Skin of body (tissue), 1 donor: ENCODE measurements at regions not wholly inside any gene's neighbourhood (a gene's known extent, or its start where the extent isn't known, plus 50 kb on each side); places are given as distances from the start of the nearest gene placed in this dataset.

Experiments
- DNase-seq: peaks from one replicate; lab custom pipeline; 2025; lab: John Stamatoyannopoulos, UW

DNA sequence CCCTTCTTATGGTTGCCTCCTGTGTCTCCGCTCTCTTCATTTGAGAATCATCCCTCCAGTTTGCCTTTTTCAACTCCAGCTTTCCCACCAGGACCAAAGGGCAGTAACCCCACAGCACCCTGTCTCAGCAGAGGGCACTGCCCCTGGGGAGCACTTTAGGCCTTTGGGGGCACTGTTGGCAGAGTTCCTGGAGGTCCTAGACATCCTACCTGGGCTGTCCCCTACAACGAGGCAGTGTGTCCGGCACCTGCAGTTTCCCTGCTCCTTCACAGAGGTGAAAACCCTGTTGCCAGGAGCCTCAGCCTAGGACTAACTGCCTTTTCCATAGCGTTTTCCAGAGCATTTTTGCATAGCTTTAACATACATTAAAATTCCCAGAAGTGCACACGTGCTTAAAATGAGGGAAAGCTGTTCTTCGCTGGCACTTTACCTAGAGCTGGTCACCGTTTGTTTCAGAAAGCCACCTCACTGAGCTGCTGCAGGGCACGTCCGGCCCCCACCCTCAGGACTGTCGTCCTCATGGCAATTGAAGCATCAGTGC is 234.9 kb downstream of the TEX29 start:
- DNase-seq: no peak

- no peak for DNase-seq
These were observed 235.5 kb downstream of the TEX29 start for GRCh38 chr13:111555903-111556302.

GRCh38 chr13:111556496-111556895 is 236.1 kb downstream of the TEX29 start:
- DNase-seq: no peak

GRCh38 chr13:111557921-111558699 is 237.7 kb downstream of the TEX29 start:
- DNase-seq: no peak

DNA sequence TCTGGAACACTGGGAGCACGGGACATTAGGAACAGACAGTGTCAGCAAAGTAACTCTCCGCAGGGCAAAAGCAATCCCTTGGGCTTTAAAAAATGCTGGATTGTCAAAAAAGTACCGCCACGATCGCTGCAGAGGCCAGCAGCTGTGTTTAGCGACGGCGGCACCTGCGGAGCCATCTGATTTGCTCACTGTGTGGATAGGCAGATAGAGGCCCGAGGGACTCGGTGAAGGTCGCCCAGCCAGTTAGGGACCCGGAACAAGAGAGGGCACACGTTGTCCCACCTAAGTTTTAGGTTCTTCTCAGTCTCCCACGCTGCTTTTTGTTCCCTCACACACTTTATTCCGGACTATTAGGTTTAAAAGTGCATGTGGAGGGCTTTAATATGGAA is 238.3 kb downstream of the TEX29 start:
- no peak for DNase-seq

DNA sequence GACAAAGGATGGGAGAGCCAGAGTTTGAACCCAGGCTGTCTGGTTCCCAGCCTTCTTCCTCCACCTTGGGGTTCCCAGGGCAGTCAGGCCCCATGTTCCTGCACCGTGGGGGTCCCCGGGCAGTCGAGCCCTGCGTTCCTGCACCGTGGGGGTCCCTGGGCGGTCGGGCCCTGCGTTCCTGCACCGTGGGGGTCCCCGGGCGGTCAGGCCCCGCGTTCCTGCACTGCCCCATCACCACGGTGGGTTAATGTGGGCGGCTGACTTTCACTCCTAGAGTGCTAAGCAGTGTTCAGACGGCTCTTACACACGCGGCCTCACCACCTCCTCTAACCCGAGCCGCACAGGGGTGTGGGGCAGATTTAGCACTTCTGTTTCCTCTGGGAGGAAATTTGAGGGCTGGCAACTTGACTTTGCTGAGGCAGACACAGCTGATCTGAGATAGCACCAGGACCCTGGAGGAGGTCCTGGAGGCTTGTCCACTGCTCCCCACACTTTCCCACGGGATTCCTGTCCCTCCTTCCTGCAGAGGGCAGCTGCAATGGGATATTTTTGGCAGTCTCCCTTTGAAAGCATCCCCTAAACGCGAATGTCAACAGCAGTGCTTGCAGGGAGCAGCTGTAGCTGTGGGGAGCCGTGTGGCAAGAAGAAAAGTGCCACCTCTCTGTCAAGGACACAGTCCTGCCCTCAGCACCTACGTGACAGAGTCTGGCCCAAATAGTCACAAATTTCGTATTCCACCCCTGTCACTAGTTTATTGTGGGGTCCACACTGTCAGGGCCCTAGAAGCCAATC is 239.4 kb downstream of the TEX29 start:
- no peak for DNase-seq

DNA sequence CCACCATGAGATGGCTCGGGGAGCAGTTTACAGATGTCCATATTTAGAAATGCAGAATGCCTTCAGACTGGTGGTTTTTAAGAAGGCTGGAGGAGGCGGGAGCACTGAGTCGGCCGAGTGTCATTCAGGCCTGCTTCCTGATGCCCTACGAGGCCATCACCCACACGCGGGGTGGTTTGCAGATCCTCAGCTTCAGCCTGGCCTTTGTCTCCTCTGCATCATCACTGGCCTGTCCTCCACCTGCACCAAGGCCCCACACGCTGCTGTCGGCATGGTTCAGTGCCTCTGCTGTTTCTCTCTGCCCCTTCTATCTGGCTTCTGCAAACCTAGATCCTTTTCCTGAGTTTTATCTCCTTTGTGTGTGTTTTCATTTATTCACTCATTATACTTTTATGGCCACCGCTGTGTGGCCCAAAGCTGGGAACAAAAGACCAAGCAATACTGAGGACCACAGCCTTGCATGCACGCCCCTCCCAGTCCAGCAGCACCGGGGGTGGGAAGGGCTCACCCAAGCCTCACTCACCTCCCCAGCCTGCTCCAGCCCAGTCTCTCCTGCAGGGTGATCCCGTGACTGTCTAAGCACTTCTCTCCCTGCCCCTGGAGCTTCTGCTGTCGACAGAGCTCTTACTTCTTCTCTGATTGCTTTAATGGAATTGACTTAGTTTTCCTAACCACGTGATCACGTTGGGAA is 240.8 kb downstream of the TEX29 start:
- DNase-seq: no peak

DNA sequence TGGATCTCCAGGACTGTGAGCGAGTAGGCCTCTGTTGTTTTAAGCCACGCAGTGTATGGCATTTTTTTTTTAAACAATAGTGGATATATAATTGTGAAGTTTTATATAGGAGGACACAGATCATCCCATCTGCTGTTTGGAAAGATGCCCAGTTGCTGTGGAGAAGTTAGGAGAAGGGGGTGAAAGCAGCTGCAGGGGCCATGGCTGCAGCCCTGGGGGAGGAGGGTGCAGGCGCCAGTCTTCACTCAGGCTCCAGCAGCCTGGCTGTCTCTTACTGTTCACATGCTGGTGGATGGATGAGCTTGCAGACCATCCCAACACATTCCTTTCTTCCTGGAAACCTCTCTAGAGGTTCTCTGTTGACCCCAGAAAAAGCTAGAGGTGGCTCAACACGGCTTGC is 242.3 kb downstream of the TEX29 start:
- peak; percentile 31 for DNase-seq

GRCh38 chr13:111564606-111565005 is 244.2 kb downstream of the TEX29 start:
- no peak for DNase-seq

DNA sequence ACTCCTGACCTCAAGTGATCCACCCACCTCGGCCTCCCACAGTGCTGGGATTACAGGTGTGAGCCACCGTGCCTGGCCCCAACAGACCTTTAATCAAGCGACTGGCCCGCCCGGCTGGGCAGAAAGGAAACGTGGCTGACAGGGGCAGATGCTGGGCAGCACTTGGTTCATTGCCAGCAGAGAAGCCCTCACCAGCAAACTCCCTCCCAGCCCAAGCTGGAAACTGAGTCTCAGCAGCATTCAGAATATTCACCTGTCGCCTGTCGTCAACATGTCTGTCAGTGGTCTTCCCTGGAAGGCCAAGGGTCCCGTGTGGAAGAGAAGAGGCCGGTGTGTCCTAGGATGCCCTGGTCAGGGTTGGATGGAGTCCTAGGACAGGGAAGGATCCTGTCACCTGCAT is 245.0 kb downstream of the TEX29 start:
- DNase-seq: no peak

DNA sequence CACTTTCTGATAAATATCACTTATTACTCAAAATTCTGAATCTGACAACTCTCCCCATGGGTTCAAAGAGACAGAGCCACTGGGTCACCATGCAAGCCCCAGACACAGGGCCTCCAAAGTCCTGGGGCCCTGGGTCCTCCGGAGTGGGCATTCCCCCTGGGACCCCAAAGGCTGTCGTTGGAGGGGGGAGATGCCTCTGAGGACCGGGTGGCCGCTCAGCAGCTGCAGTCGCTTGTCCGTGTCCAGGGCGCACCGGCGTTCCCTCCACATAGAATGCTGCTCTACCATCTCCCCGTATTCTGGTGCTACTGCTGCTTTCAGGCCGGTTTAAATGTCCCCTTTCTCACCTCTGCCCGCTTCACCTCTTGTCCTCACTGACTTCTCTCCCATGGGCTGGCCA is 246.1 kb downstream of the TEX29 start:
- DNase-seq: no peak

GRCh38 chr13:111567637-111568036 is 247.2 kb downstream of the TEX29 start:
- DNase-seq: no peak

- DNase-seq: no peak
These were observed 247.8 kb downstream of the TEX29 start for GRCh38 chr13:111568290-111568689.

- DNase-seq: no peak
These were observed 250.5 kb downstream of the TEX29 start for GRCh38 chr13:111570911-111571310.

DNA sequence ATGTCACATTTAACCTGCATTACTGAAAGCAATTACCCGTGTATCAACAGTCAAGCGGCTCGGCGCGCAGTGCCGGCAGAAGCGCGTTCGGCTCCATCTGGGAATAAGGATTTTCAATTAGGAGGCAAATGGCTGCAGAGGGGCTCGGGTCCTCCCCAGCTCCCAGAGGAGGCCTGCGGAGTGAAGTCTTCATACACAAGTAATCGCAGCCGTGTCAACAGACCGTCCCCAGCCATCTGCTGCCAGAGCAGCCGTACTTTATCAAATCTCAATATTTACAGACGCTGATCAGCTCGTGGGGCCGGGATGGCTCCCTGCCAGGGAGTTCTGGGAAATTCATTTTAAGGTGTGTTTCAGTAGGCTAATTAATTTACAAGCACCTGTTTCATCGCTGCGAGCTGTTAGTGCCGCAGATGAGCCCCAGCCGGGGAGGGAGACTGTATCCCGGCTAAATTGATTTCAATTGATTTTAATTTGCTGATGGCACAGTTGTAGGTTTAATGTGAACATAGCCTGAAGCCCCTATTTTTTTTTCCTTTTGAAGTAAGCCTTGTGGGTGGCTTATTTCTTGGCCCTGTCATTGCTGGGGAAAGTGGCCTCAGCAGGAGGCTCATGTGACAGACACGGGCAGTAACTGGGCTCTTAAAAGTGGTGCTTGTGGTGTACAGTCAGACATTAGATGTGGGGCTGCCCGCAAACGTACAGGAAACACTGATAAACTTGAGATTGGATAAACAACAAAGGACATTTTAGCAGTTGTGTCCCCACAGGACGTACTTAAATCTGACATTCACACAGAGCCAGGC is 252.7 kb downstream of the TEX29 start:
- DNase-seq: no peak

- no peak for DNase-seq
These were observed 253.4 kb downstream of the TEX29 start for GRCh38 chr13:111573801-111574200.

- DNase-seq: no peak
These were observed 254.8 kb downstream of the TEX29 start for GRCh38 chr13:111575276-111575675.

GRCh38 chr13:111575719-111576118 is 255.3 kb downstream of the TEX29 start:
- DNase-seq: no peak

- no peak for DNase-seq
These were observed 256.9 kb downstream of the TEX29 start for GRCh38 chr13:111577208-111577828.

DNA sequence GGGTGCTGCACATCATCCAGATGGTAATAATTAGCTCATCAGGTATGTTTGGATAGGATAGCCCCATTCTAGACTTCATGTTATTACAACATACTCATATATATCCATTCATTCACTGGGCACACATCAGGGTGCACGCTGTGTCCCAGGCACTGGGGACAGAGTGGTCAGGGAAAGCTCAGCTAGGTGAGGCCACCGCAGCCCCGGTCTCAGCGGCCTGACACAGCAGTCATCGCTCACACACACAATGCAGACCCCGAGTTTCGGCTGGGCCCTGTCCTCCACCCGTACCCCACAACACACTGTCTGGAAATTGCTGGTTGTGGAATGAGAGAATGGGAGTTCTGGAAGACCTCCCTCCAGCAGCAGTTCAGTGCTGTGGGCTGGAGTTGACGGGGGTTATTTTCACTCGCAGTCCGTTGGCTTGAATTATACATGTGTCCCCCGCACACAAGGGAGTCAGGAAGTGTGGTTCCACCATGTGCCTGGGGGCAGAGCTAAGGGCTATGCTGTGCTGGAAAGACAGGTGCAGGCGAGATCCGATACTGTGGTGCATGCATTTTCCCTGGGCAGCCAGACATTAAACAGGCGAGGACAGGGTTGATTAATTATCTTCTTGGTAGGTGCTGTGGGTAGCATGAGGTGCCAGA is 257.6 kb downstream of the TEX29 start:
- no peak for DNase-seq
